ENCODE measurements at regions not wholly inside any gene's neighbourhood (a gene's known extent, or its start where the extent isn't known, plus 50 kb on each side); places are given as distances from the start of the nearest gene placed in this dataset.

DNA sequence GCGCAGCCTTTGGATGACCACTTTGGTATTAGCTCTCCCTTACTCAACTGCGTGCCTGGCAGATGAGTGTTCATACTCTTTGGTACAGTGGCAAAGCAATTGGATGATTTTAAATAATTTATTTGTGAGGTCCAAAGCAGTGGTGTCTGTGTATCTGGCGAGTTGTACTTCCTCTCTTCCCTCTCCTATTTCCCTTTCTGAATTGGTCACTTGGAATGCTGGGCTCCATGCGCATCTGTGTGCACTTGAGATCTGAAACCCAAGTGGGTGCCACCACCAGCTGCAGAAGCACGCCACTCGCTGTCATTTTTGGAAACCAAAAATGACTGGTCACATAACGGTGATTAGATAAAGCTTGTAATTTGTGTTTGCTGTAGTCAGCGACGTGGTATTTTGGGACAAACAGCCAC lies 386.0 kb upstream of the KLF4 start:
- no peak overlapping the region for H3K4me3 ChIP-seq (ENCODE audit: low read depth, low read length)
- TF ChIP-seq, protein P1, sequence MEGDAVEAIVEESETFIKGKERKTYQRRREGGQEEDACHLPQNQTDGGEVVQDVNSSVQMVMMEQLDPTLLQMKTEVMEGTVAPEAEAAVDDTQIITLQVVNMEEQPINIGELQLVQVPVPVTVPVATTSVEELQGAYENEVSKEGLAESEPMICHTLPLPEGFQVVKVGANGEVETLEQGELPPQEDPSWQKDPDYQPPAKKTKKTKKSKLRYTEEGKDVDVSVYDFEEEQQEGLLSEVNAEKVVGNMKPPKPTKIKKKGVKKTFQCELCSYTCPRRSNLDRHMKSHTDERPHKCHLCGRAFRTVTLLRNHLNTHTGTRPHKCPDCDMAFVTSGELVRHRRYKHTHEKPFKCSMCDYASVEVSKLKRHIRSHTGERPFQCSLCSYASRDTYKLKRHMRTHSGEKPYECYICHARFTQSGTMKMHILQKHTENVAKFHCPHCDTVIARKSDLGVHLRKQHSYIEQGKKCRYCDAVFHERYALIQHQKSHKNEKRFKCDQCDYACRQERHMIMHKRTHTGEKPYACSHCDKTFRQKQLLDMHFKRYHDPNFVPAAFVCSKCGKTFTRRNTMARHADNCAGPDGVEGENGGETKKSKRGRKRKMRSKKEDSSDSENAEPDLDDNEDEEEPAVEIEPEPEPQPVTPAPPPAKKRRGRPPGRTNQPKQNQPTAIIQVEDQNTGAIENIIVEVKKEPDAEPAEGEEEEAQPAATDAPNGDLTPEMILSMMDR (IDR thresholded peaks at IDR 0.05; ENCODE audit: borderline replicate concordance, insufficient read depth, low read depth, low read length), result no peak

DNA sequence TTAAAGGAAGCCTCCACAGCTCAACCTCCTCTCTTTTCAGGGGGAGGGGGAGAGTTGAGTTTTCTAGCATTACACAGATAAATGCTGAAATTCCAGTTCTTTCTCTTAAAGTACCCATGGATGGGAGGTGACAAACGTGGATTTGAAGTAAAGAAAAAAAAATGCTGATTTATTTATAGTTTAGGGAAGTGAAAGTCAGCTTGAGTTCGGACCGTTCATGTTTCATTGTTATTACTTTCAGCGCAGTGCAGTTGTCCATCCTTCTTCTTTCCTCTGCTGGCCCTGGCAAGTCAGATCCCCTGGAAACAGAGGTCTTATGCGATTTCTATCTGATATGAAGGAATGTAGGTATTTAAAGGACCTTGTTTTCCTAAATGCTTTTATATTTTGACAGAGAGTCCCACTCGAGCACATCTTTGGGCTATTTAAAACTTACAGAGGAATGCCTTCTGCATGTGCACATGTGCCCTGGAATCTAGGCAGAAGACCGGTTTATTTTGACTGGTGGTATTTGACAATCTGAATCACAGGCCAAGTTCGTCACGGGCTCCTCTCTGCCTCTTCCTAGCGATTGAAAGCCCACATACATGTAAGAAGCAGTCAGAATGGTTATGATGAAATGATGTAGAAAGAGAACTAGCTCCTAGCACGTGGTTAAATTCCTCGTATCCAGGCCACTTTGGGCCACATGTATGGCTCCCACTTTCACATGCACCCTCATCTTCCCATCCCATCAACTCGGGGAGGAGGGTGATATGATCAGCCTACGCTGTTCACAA lies 385.2 kb upstream of the KLF4 start:
- TF ChIP-seq, protein P1 (IDR thresholded peaks at IDR 0.05; ENCODE audit: borderline replicate concordance, insufficient read depth, low read depth, low read length), result no peak
- no peak overlapping the region for H3K4me3 ChIP-seq (ENCODE audit: low read depth, low read length)

DNA sequence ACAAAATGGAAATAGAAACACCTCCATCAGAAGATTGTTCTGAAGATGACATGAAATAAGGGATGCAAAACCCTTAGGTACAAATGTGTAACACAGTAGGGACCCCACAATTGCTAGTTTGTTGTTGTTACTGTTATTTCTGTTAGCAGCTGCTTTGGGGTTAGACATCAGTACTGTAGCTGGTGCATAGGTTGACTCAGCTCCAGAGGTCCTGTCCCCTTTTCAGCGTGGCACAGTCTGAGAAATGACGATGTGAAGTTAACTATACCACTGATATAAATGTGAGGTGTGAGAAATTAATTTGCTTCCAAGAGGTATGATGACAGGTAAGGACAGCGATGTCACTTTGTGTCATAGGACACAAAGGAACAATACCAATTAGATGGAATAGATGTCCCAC lies 384.6 kb upstream of the KLF4 start:
- TF ChIP-seq, protein P1 (IDR thresholded peaks at IDR 0.05; ENCODE audit: borderline replicate concordance, insufficient read depth, low read depth, low read length), result no peak
- H3K4me3 ChIP-seq (ENCODE audit: low read depth, low read length), result no peak overlapping the region

DNA sequence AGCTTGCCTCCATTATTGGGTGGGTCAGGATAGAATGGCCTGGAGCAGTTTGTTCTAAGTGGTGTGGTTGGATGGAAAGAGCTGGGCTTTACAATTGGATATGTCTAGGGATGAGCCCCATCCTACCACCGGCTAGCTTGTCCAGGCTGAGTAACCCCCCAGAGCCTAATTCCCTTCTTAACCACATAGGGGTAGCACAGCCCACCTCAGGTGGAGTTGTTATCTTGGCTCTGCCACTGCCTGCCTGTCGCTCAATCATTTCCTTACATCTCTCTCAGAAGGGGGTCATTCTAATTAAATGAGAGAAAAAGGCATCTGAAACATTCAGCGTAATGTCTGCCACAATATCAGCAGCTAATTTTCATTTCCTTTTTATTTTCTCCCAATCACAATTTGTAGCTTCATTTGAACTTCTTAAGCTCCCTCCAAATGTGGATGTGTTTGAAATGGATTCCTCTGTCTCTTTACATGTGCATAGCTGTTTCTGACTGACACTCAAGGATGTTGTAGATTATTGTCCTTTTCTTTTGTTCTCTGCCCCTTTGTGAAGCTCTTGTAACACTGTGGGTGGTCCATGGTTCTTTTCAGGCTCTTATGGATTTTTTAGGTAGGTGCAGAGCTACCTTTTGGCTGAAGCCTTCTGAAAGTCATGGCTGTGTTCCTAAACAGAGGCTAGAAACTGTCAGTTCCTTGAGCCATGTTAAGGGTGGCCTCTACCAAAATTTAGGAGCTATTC lies 383.1 kb upstream of the KLF4 start:
- no peak overlapping the region for H3K4me3 ChIP-seq (ENCODE audit: low read depth, low read length)
- TF ChIP-seq, protein P1 (IDR thresholded peaks at IDR 0.05; ENCODE audit: borderline replicate concordance, insufficient read depth, low read depth, low read length), result no peak

DNA sequence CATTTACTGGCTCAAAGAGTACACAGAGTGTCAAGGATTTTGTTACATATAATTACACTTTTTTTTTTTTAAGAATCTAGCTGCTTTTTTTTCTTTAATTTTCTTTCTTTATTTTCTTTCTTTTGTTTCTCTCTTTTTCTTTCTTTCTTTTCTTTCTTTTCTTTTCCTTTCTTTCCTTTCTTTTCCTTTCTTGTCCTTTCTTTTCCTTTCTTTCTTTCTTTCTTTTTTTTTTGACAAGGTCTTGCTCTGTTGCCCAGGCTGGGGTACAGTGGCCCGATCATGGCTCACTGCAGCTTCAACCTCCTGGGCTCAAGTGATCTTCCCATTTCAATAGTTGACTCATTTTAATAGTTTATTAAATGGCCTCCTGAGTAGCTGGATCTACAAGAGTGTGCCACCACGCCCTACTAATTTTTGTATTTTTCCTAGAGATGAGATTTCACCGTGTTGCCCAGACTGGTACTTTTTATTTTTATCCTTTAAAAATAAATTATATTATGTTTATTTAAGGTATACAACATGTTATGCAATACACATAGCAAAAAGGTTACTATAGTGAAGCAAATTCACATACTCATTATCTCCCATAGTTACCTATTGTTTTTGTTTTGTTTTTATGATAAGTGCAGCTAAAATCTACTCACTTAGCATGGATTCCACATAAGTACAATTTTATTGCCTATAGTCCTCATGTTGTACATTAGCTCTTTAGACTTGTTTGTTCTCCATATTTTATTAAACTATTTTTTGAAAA lies 381.5 kb upstream of the KLF4 start:
- TF ChIP-seq, protein P1 (IDR thresholded peaks at IDR 0.05; ENCODE audit: borderline replicate concordance, insufficient read depth, low read depth, low read length), result no peak
- no peak overlapping the region for H3K4me3 ChIP-seq (ENCODE audit: low read depth, low read length)

DNA sequence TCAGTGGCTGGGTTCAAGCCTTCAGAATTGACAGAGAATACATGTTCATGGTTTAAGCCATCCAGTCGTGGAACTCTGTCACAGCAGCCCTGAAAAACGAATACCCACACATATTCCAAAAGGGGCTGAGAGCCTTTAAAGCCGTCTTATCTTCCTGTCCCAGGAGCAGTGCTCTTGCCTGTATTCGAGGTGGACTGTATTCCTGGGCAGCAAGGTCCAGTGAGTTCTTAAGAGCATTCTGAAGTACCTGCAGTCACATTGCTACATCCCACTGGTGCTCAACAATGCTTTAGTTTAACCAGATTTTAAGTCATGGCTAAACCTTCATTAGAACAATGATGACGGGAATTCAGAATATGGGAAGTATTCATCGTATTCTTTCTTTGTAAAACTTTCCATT lies 380.7 kb upstream of the KLF4 start:
- TF ChIP-seq, protein P1 (IDR thresholded peaks at IDR 0.05; ENCODE audit: borderline replicate concordance, insufficient read depth, low read depth, low read length), result no peak
- H3K4me3 ChIP-seq (ENCODE audit: low read depth, low read length), result no peak overlapping the region

All from GM12875 (cell line).